ENCODE measurements at regions not wholly inside any gene's neighbourhood (a gene's known extent, or its start where the extent isn't known, plus 50 kb on each side); places are given as distances from the start of the nearest gene placed in this dataset.

DNA sequence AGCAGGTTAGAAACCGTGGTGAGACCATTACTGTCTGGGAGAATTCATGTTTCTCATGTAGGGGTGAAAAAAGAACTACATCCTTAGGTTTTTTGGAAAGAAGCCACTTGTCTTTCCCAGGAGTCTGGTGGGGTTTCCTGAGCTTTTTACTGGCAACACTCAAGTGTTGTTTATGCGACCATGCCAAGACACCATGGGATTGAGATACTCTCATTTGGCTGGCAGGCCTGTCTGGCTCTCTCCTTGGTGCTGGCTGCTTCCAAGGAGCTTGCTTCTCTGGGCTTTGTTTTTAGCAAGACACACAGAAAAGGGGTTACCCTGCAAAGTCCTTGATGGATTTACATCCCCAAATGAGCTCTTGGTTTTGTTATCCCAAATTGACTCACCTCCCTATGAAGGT is 80.9 kb upstream of the ISL1 start:
- TF ChIP-seq GATA2 (IDR thresholded peaks at IDR 0.05; ENCODE audit: low read depth, low read length) = no peak
- no peak for TF ChIP-seq GATA3 (IDR thresholded peaks at IDR 0.05; ENCODE audit: low read depth, low read length)

DNA sequence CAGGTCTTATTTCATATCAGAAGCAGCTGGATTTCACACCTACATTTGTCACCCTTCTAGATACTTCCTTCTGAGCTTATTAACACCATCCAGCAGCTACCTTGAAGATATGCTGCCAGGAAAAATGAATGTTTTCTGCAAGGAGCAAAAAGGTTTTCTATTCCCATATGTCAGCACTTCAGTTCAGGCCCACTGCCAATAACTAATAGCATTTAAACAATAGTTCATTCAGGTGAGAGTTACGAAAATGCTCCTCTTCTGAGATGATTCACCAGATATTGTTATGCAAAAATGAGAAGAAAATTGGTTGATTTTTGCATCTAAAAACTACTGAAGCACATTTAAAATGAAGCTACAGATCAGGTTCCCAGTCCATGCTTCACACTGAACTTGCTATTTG is 56.4 kb upstream of the ISL1 start:
- TF ChIP-seq GATA2 (IDR thresholded peaks at IDR 0.05; ENCODE audit: low read depth, low read length) (no peak), GATA3 (IDR thresholded peaks at IDR 0.05; ENCODE audit: low read depth, low read length) (no peak)

Measured in SH-SY5Y (cell line).